ENCODE measurements at regions not wholly inside any gene's neighbourhood (a gene's known extent, or its start where the extent isn't known, plus 50 kb on each side); places are given as distances from the start of the nearest gene placed in this dataset.

DNA sequence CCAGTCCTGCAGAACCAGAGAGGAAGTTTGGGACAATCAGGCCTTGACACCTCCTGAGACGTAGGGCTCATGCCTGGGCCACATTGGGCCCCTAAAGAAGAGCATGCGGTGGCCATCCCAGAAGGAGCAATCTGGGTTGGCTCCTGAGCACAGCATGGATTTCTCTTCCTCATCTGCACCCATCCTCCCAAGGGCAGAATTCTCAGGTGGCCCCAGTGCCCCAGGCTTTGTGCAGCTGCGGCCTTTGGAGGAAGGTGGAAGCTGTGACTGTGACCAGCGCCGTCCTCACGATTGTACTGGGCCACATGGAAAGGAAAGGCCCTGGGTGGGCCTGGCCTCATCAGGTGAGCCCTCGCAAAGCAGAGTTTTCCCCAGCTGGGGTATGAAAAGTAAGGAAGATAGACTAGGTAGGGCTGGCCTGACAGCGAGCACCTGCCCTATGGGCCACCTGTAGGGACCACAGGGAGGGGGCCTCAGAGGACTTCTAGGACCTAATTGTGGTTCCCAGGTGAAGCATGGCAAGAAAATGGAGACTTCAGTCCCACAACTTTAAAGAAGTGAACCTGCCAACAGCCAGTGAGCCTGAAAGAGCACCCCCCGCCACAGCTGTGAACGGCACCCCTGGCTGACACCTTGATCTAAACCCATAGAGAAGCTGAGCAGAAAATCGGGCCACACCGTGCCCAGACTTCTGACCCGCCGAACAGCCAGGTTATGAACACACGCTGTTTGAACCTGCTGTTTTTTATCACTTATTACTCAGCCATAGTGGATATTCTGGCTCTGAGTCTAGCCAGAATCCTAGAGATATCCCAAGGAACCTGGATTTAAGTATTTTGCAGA, 164.1 kb downstream of the IRX2 start (continued):
- TF ChIP-seq POLR2AphosphoS5 (IDR thresholded peaks at IDR 0.05; ENCODE audit: low read depth, low read length) (no peak), KDM5A (IDR thresholded peaks at IDR 0.05; ENCODE audit: low read length) (no peak), CREB1 (IDR thresholded peaks at IDR 0.05) (no peak)
- TF ChIP-seq, protein P1, sequence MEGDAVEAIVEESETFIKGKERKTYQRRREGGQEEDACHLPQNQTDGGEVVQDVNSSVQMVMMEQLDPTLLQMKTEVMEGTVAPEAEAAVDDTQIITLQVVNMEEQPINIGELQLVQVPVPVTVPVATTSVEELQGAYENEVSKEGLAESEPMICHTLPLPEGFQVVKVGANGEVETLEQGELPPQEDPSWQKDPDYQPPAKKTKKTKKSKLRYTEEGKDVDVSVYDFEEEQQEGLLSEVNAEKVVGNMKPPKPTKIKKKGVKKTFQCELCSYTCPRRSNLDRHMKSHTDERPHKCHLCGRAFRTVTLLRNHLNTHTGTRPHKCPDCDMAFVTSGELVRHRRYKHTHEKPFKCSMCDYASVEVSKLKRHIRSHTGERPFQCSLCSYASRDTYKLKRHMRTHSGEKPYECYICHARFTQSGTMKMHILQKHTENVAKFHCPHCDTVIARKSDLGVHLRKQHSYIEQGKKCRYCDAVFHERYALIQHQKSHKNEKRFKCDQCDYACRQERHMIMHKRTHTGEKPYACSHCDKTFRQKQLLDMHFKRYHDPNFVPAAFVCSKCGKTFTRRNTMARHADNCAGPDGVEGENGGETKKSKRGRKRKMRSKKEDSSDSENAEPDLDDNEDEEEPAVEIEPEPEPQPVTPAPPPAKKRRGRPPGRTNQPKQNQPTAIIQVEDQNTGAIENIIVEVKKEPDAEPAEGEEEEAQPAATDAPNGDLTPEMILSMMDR (IDR thresholded peaks at IDR 0.05; ENCODE audit: control extremely low read depth in 1 of 3, insufficient read depth in 1 of 3, low read depth in 1 of 3, low read length in 3 of 3): no peak

Measured in H1 (cell line).